ENCODE measurements at regions not wholly inside any gene's neighbourhood (a gene's known extent, or its start where the extent isn't known, plus 50 kb on each side); places are given as distances from the start of the nearest gene placed in this dataset.
A peak's percentile ranks its signal among the peaks of the same experiment; 100 is the strongest.

DNA sequence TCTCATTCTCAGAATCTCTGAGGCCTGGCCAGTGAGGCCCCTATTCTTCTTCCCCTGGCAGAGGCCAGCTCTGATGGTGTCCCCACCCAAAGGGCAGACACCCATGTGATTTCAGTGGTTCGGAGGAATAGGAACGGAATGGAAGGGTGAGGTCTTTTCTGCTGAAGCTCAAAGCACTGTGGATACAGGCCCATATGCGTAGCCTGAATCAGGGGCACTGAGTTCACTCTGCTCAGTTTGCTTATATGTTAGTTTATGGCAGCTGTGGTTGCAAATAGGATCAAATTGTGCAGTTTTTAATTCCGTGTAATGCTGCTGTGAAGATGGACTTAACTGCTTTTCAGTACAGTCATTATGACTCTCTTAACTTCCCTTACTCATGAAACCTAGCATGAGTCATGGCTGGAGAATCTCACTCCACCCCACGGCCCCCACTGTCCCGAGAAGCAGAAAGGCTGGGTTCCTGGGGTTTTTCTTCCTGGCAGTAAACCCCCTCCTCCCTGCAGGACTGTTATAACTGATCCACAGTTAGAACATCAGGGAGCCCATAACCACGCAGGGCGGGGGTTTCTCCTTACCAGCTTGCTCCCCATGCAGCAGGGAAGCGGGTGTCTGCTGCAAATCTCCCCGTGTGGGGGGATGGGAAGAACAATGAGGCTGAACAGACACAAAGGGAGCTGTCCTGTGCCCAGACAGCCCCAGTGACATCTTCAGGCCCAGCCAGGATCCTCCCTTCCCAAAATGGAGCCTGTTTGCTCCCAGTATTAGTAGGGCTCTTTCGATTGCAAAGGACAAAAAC is 122.7 kb downstream of the SLC38A6 start:
- in situ Hi-C loops (cut with MboI; ENCODE audit: low sequenced_read_pairs, unreplicated experiment) = no loop called here
- DNase-seq (ENCODE audit: low spot score) = peak; percentile 68
- TF ChIP-seq, protein P1, sequence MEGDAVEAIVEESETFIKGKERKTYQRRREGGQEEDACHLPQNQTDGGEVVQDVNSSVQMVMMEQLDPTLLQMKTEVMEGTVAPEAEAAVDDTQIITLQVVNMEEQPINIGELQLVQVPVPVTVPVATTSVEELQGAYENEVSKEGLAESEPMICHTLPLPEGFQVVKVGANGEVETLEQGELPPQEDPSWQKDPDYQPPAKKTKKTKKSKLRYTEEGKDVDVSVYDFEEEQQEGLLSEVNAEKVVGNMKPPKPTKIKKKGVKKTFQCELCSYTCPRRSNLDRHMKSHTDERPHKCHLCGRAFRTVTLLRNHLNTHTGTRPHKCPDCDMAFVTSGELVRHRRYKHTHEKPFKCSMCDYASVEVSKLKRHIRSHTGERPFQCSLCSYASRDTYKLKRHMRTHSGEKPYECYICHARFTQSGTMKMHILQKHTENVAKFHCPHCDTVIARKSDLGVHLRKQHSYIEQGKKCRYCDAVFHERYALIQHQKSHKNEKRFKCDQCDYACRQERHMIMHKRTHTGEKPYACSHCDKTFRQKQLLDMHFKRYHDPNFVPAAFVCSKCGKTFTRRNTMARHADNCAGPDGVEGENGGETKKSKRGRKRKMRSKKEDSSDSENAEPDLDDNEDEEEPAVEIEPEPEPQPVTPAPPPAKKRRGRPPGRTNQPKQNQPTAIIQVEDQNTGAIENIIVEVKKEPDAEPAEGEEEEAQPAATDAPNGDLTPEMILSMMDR (IDR thresholded peaks at IDR 0.05; ENCODE audit: borderline replicate concordance, control extremely low read depth, extremely low read depth, insufficient read depth, missing control alignments) = no peak

DNA sequence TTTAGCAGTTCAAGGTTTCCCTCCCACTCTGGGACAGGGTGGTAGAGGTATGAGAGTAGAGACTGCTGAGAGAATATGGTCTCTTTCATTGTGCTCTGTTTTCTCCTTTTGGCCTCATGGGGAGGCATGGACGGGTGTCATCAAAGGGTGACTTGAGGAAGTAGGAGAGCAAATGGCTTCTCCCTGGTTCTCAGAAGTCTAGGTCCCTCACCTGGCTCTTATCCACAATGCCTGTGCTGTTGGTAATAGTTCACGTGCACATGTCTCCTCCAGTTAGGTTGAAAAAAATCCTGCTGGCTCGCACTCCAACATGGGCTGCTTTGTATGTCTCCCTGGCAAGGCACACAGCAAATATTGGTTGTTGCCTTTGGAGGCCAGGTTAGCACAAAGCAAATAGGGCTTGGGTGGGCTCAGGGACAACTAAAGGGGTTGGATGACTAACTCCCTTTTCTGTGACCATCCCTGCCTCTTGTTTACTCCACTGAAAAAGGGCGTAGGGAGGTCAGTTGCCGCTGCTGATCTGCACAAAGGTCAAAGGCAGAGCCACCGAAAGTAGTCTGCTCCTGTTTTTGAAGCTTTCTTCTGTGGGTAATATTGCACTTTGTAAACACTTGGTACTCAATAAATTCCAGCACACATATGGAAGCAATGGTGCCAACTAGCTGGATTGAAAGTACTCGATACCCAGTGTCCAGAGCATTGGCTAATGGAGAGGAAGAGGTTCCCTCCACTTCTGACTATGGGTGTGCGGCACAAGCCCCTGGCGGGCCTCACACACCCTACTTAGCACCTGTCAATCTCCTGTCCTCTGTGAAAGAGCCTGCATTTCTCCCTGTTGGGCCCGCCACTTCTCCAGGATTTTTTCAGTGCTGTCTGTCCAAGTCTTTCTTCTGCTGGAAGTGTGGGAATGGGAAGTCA is 121.8 kb downstream of the SLC38A6 start:
- DNase-seq (ENCODE audit: low spot score) = no peak
- in situ Hi-C loops (cut with MboI; ENCODE audit: low sequenced_read_pairs, unreplicated experiment) = no loop called here
- TF ChIP-seq, protein P1 (IDR thresholded peaks at IDR 0.05; ENCODE audit: borderline replicate concordance, control extremely low read depth, extremely low read depth, insufficient read depth, missing control alignments) = no peak
